KMS-11 (cell line): ENCODE measurements at regions not wholly inside any gene's neighbourhood (a gene's known extent, or its start where the extent isn't known, plus 50 kb on each side); places are given as distances from the start of the nearest gene placed in this dataset.

Source experiments
- H2AFZ ChIP-seq: fragments of 200-600 bp; sonication (generic); 2 replicates; pipeline ENCODE4 v1.6.1; 2016; ENCODE audit warnings: antibody characterized with exemption, mixed run types, low read depth
- H3K27ac ChIP-seq: fragments of 200-600 bp; sonication (generic); 2 replicates; pipeline ENCODE4 v1.6.1; 2016; ENCODE audit warnings: mild to moderate bottlenecking, mixed run types
- H3K27me3 ChIP-seq: fragments of 200-600 bp; sonication (generic); 2 replicates; pipeline ENCODE4 v1.6.1; 2017; ENCODE audit warnings: mild to moderate bottlenecking, low read depth, mixed run types, moderate library complexity; ENCODE audit not compliant: insufficient read depth
- H3K36me3 ChIP-seq: fragments of 200-600 bp; sonication (generic); 2 replicates; pipeline ENCODE4 v1.6.1; 2017; ENCODE audit warnings: mild to moderate bottlenecking, mixed run types; ENCODE audit not compliant: insufficient read depth
- H3K4me1 ChIP-seq: fragments of 200-600 bp; sonication (generic); 2 replicates; pipeline ENCODE4 v1.6.1; 2016; ENCODE audit warnings: mild to moderate bottlenecking, low read depth, mixed run types; ENCODE audit not compliant: poor library complexity, severe bottlenecking
- H3K4me2 ChIP-seq: fragments of 200-600 bp; sonication (generic); 2 replicates; pipeline ENCODE4 v1.7.0; 2016; ENCODE audit warnings: mild to moderate bottlenecking, mixed run types
- H3K4me3 ChIP-seq: fragments of 200-600 bp; sonication (generic); IDR thresholded peaks from 2 replicates; pipeline ENCODE4 v1.6.1; 2017; ENCODE audit warnings: low read depth, low read length, mixed read lengths; ENCODE audit not compliant: insufficient read depth
- H3K79me2 ChIP-seq: fragments of 200-600 bp; sonication (generic); 2 replicates; pipeline ENCODE4 v1.6.1; 2016; ENCODE audit warnings: low read depth, mixed run types; ENCODE audit not compliant: insufficient read depth
- H3K9ac ChIP-seq: fragments of 200-600 bp; sonication (generic); 2 replicates; pipeline ENCODE4 v1.6.1; 2016; ENCODE audit warnings: mild to moderate bottlenecking, mixed run types
- H4K20me1 ChIP-seq: fragments of 200-600 bp; sonication (generic); 2 replicates; pipeline ENCODE4 v1.6.1; 2016; ENCODE audit warnings: mild to moderate bottlenecking, mixed run types; ENCODE audit not compliant: insufficient read depth
- TF ChIP-seq, protein P1 (sequence below): fragments of 200-600 bp; sonication (generic); conservative IDR thresholded peaks from 2 replicates; pipeline ENCODE4 v1.6.1; 2017; ENCODE audit warnings: low read depth, mild to moderate bottlenecking, antibody characterized with exemption, low read length, moderate library complexity, mixed read lengths

DNA sequence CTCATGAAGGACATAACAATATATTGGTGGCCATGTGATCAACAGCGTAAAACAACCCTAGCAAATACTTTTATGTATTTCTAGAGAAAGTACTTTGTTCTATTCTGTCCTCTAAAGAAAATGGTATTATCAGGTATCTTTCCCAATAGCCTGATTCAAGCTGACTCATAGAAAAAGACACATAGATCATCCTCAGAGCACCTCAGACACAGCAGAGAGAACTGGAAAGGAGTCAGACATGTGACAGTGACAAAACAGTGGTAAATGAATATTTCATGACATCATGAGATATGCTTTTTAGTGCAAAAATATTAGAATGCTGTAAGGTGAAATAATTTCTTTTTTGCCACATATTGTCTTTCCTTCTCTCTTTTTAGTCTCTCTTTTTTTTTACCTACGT lies 1355.0 kb upstream of the MAP3K7 start:
- TF ChIP-seq, protein P1, sequence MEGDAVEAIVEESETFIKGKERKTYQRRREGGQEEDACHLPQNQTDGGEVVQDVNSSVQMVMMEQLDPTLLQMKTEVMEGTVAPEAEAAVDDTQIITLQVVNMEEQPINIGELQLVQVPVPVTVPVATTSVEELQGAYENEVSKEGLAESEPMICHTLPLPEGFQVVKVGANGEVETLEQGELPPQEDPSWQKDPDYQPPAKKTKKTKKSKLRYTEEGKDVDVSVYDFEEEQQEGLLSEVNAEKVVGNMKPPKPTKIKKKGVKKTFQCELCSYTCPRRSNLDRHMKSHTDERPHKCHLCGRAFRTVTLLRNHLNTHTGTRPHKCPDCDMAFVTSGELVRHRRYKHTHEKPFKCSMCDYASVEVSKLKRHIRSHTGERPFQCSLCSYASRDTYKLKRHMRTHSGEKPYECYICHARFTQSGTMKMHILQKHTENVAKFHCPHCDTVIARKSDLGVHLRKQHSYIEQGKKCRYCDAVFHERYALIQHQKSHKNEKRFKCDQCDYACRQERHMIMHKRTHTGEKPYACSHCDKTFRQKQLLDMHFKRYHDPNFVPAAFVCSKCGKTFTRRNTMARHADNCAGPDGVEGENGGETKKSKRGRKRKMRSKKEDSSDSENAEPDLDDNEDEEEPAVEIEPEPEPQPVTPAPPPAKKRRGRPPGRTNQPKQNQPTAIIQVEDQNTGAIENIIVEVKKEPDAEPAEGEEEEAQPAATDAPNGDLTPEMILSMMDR, result no peak
- no peak overlapping the region for H3K4me2 ChIP-seq
- H3K27ac ChIP-seq, result no peak overlapping the region
- H3K9ac ChIP-seq, result no peak overlapping the region
- H3K4me3 ChIP-seq, result no peak overlapping the region
- no peaks in the 10 kb centered on the region for H3K27me3 ChIP-seq
- no peaks in the 10 kb centered on the region for H3K36me3 ChIP-seq
- no peak overlapping the region for H2AFZ ChIP-seq
- no peaks in the 10 kb centered on the region for H3K4me1 ChIP-seq
- H3K79me2 ChIP-seq, result no peaks in the 10 kb centered on the region
- H4K20me1 ChIP-seq, result no peaks in the 10 kb centered on the region

DNA sequence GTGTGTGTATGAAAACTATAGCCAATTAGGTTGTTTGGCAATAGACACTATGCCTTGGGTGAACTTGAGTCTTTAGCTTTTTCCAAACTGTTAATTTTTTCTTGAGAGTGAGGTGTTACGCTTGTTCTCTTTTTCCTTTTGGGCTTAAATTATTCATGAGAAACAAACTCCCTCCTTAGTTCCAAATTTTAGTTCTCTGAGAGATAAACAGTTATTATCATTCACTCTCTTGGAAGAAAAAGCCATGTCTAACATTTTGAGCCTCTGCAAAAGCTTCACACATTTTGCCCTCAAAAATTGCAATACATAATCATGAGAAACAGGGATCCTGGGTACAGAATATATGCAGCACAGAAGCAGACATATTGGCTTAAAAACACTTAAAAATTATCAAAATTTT lies 1353.9 kb upstream of the MAP3K7 start:
- TF ChIP-seq, protein P1, result no peak
- no peaks in the 10 kb centered on the region for H4K20me1 ChIP-seq
- no peaks in the 10 kb centered on the region for H3K27me3 ChIP-seq

DNA sequence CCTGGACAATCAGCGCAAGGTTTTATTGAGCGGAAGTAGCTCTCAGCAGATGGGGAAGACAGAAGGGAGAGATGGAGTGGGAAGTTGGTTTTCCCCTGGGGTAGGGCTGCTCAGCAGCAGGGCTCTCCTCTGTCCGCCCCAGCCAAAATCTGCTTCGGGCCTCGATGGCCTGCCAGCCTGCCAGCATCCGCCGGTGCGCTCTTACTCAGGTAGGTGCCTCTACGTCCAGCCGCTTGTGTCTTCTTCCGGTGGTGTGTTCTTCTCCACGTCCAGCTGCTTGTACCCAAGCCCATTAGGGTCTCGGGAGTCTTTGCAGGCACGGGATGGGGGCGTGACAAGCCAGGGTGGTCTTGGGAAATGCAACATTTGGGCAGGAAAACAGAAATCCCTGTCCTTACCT lies 1340.0 kb upstream of the MAP3K7 start:
- H3K4me1 ChIP-seq, result no peaks in the 10 kb centered on the region
- H4K20me1 ChIP-seq, result no peaks in the 10 kb centered on the region
- no peak overlapping the region for H3K4me3 ChIP-seq
- H3K36me3 ChIP-seq, result no peaks in the 10 kb centered on the region
- TF ChIP-seq, protein P1, result no peak
- no peaks in the 10 kb centered on the region for H3K79me2 ChIP-seq
- no peaks in the 10 kb centered on the region for H3K27me3 ChIP-seq
- no peak overlapping the region for H2AFZ ChIP-seq
- H3K27ac ChIP-seq, result no peak overlapping the region
- no peak overlapping the region for H3K4me2 ChIP-seq
- no peak overlapping the region for H3K9ac ChIP-seq

More for the DNA sequence above, 1353.9 kb upstream of the MAP3K7 start:
- no peaks in the 10 kb centered on the region for H3K36me3 ChIP-seq
- no peaks in the 10 kb centered on the region for H3K79me2 ChIP-seq
- H3K4me3 ChIP-seq, result no peak overlapping the region
- no peak overlapping the region for H3K4me2 ChIP-seq
- no peak overlapping the region for H2AFZ ChIP-seq
- H3K4me1 ChIP-seq, result no peaks in the 10 kb centered on the region
- no peak overlapping the region for H3K9ac ChIP-seq
- H3K27ac ChIP-seq, result no peak overlapping the region

DNA sequence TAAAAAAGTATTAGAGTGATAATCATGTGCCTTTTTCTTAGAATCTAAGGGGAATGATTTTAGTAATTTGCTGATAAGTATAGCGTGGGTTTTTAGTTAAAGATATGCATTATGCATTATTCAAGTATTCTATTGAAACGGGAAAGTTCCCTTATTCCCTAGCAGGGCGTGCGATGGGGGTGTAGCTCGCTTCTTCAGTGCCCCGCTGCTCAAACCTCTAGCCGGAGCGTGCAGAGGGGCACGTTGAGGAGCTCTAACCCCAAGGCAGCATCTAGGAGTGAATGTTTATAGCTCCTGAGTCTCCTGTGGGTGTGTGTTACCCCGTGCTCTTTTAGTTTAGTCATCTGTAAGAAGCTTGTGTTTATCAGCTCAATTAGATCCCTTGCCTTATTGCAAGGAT lies 1339.5 kb upstream of the MAP3K7 start:
- Histone ChIP-seq H3K4me2 (no peak overlapping the region), H3K4me3 (no peak overlapping the region), H3K9ac (no peak overlapping the region), H3K79me2 (no peaks in the 10 kb centered on the region), H3K36me3 (no peaks in the 10 kb centered on the region), H3K4me1 (no peaks in the 10 kb centered on the region), H3K27me3 (no peaks in the 10 kb centered on the region), H3K27ac (no peak overlapping the region), H4K20me1 (no peaks in the 10 kb centered on the region), H2AFZ (no peak overlapping the region)
- TF ChIP-seq, protein P1, result no peak

DNA sequence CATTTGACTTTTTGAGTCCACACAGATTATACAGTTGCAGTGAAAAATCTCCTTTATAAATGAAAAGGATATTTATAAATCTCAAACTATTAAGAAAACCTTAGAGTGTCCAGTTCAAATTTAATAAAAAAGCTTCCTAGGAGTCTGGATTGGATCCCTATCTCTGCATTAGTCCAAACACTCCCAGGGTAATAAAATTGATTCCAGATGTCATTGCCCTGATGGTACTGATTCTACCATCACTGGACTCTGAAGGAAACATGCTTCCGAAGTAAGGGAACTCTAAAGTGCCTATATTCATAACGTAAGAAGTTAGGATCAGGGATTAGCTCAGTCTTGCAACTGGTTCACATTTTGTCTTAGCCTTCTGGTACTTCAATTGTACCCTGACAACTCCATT lies 1325.1 kb upstream of the MAP3K7 start:
- H3K4me2 ChIP-seq, result no peak overlapping the region

More for the DNA sequence above, 1325.1 kb upstream of the MAP3K7 start:
- Histone ChIP-seq H3K27me3 (no peaks in the 10 kb centered on the region), H3K36me3 (no peaks in the 10 kb centered on the region), H3K27ac (no peak overlapping the region), H4K20me1 (no peaks in the 10 kb centered on the region), H3K4me3 (no peak overlapping the region), H3K9ac (no peak overlapping the region), H3K79me2 (no peaks in the 10 kb centered on the region), H3K4me1 (no peaks in the 10 kb centered on the region), H2AFZ (no peak overlapping the region)
- TF ChIP-seq, protein P1, result no peak
